Activated CD4-positive, alpha-beta T cell treated with anti-CD3 and anti-CD28 coated beads for 24 hours (primary cell): ENCODE measurements at regions not wholly inside any gene's neighbourhood (a gene's known extent, or its start where the extent isn't known, plus 50 kb on each side); places are given as distances from the start of the nearest gene placed in this dataset.

Experiments
- DNase-seq, 2 donors: peaks; one replicate each; pipeline ENCODE4 v3.0.0-alpha.2; 2020; ENCODE audit warnings: low read depth in 2 of 2

DNA sequence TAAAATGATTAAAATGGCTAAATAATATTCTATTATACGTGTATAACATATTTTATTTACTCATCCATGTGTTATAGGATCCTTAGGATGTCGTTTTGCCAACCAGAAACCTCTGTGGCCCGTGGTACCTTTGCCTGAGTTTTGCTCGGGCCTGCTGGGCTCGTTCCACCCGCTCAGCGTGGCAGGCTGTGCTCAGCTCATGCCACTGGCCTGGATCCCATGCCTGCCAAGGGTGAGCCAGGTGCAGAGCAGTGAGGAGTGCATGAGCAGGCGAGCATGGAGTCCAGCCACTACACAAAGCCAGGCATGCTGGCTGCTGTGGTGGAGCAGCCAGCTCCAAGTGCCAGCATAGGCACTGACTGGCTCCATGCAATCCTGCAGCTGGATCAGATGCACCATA, 417.2 kb downstream of the TTLL7 start:
- no peak for DNase-seq

GRCh38 chr1:83574791-83575190, 424.1 kb downstream of the TTLL7 start:
- DNase-seq: no peak

GRCh38 chr1:83573776-83574175, 425.2 kb downstream of the TTLL7 start:
- no peak for DNase-seq

- no peak for DNase-seq
Measured at GRCh38 chr1:83571536-83571935, 427.4 kb downstream of the TTLL7 start.

GRCh38 chr1:83561346-83561745, 437.6 kb downstream of the TTLL7 start:
- DNase-seq: no peak

- no peak for DNase-seq
Measured at GRCh38 chr1:83559129-83559840, 439.6 kb downstream of the TTLL7 start.

DNA sequence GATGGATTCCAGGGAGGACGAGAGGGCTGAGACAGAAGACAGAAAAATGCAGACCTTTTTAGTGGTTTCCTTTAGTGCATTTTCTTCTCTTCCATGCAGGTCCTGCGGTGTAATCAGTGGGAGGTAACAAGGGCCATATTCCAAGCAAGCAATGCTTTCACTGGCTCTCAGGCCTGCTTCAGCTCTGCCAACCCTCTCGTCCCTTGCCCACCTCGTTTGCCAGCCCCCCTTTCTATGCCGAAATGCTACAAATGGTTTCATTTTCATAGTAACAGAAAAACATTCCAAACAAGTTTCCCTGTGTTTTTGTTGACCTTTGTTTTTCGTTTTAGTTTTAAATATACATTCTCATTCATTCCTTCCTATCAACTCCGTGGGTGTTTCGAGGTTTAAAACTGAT, 443.1 kb downstream of the TTLL7 start:
- DNase-seq: no peak

- DNase-seq: no peak
Measured at GRCh38 chr1:83554174-83554573, 444.8 kb downstream of the TTLL7 start.

- DNase-seq: no peak
Measured at GRCh38 chr1:83552820-83553219, 446.1 kb downstream of the TTLL7 start.

- DNase-seq: no peak
Measured at GRCh38 chr1:83548311-83548710, 450.6 kb downstream of the TTLL7 start.

DNA sequence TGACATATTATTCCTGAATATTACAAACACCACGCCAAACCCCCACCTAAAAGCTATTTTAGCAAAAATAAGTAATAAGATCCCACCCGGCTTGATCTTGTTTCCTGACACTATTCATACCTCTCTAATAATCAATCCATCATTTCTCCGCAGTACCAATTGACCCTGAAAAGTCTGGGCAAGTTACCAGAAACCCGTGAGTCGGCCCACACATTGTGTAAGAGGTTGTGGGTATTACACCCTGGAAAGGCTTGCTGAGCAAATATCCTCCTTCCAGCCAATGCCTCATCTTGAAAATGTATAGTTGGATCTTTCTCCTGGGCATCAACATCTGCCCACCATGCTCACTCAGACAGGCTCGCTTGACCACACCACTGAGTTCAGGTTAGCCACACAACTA, 451.0 kb downstream of the TTLL7 start:
- no peak for DNase-seq

- DNase-seq: no peak
Measured at GRCh38 chr1:83546874-83547273, 452.1 kb downstream of the TTLL7 start.

DNA sequence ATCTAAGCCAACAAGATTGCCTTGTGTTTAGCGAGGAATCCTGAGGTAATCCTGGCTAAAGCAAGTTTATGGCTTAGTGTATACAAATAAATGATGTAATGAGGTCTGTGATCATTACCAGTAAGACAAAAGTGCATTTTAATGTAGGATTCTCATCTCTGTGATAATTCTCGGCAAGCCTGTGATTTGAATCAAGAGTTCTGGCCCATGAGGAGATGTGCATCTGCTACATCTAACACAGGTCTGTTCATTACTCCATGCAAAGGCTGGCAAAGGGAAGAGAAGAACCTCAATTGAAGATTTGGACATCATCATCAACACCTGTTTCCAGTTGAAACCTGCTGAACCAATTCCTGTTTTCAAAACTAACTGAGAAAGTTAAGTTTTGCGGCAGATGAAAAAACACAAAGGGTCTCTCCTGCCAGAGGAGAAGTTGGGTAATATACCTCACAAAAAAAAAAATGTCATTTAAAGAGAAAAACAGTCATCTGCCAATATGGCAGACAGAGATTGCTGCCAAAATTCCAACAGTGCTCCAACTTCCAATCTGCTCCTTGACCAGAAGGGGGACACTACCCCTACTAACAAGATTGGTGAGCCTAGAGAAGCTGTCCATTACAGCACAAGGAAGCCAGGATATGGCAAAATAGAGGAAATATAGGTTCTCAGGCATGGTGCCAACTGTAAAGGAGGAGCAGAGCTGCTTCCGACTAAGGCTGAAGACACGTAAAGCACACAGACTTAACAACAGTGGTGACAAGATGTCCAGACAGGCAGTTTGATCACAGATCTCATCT, 453.7 kb downstream of the TTLL7 start:
- no peak for DNase-seq

GRCh38 chr1:83543222-83543973, 455.5 kb downstream of the TTLL7 start:
- no peak for DNase-seq

- no peak for DNase-seq
Measured at GRCh38 chr1:83531521-83532309, 467.2 kb downstream of the TTLL7 start.

- DNase-seq: no peak
Measured at GRCh38 chr1:83530506-83530905, 468.4 kb downstream of the TTLL7 start.

DNA sequence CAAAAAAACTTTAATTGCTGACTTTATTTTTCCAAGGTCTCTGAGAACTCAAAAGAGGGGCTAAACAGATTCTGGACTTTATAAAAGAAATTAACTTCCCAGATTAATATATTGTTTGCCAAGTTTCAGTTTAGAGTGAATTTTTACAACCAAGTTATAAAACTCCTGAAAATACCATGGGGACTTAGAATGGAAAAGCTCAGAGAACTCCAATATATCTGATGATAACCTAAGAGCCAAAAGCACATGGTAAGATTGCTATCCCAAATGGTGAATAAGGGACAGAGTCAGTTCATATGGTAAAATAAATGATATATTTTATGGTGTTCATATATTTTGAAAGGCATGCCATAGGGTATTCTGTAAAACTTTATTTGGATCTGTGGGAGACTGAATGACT, 470.9 kb downstream of the TTLL7 start:
- no peak for DNase-seq

DNA sequence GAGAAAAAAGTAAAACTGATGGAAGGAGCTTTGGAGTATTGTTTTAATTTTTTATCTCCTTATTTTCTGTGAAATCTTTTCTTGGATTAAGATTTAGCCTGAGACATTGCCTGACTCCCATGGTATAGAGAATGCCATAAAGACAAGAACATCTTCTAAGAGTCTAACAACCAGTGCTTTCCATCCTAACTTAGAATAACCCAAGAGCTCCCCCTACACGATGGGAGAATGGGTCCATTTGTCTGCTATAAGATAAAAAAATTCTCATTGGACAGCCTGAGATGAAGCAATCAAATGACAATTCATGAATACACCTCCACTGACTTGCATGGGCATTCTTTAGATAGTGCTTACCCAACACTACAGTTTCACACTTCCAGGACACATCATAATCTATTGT, 478.1 kb downstream of the TTLL7 start:
- DNase-seq: no peak

DNA sequence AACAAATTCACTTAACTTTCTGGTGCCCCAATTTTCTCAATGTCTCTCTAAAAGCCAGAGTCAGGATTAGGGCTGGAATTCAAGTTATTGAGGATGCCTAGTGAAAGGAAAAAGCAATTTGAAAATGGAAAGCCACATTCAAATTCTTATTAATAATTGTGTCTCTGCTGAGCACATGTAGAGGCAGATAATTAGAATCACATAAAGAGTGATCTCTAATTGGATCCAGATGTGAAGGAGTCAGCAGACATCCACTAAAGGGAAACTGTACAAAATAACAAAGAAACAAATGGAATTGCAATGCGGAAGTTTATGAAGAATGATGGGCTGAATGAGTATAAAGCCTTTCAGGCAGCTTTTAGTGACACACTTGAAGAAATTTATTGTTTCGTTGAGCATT, 482.6 kb downstream of the TTLL7 start:
- no peak for DNase-seq

- no peak for DNase-seq
Measured at GRCh38 chr1:83515578-83516154, 483.3 kb downstream of the TTLL7 start.

DNA sequence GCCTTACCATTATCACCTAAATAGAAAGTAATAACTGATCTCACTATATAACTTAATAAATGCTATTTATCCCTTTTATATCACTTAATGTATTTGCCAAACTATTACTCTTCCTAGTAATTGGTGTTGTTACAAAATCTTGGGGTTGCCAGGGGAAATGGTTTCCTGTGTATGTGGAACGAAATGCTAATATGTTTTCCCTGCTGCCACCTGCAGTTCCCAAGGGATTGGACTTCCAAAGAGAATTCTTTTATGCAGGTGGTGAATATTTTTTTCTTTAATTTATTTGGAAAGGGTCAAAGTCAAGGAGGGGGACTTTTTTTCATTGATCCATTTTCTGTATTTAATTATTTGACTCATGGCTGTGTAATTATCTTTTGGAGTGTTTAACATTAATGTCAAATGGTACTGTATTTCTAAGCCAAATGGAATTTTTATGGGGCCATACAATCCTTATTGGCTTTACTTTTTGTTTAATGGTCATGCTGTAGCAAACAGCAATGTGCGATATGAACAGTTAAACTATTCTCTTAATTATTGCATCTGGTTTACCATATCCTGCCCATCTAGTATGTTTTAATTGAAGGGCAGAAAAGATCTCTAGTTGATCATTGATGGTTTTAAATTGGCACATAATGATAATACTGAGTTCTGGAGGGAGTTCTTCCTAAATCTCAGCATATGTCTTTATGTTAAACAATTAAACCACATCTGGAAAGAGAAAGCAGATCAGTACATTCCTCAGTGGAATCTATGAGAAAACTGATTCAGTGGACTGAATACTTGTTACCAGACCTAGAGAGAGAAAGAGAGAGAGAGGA, 486.3 kb downstream of the TTLL7 start:
- DNase-seq: no peak
